Transverse colon (tissue), 4 donors: ENCODE measurements at regions not wholly inside any gene's neighbourhood (a gene's known extent, or its start where the extent isn't known, plus 50 kb on each side); places are given as distances from the start of the nearest gene placed in this dataset.

Experiments used
- DNase-seq: peaks from one replicate; pipeline ENCODE4 v3.0.0-alpha.2; 2019
- H3K27ac ChIP-seq, 4 donors: fragments of 200-600 bp; sonication (generic); 2 replicates each; pipeline ENCODE4 v1.5.1; 2016 to 2018; ENCODE audit warnings: inconsistent platforms in 4 of 4
- H3K27me3 ChIP-seq: fragments of 200-600 bp; sonication (generic); 2 replicates; pipeline ENCODE4 v1.5.1; 2017; ENCODE audit warnings: inconsistent platforms
- H3K36me3 ChIP-seq, 4 donors: fragments of 200-600 bp; sonication (generic); 2 replicates each; pipeline ENCODE4 v1.5.1; 2017 to 2019; ENCODE audit warnings: inconsistent platforms in 4 of 4
- H3K4me1 ChIP-seq, 4 donors: fragments of 200-600 bp; sonication (generic); 2 replicates each; pipeline ENCODE4 v1.5.1; 2017 to 2020; ENCODE audit warnings: inconsistent platforms in 4 of 4
- H3K4me3 ChIP-seq, 4 donors: fragments of 200-600 bp; sonication (generic); 1 replicate in 1 of 4; 2 replicates in 3 of 4; pipeline versions ENCODE4 v1.5.1 to v1.6.1; 2017 to 2019; ENCODE audit warnings: inconsistent platforms in 4 of 4
- H3K9me3 ChIP-seq, 2 donors: fragments of 200-600 bp; sonication (generic); 2 replicates each; pipeline ENCODE4 v1.5.1; 2017 to 2019; ENCODE audit warnings: inconsistent platforms in 2 of 2
- EP300 ChIP-seq: sonication (generic); formaldehyde crosslinking; IDR thresholded peaks from one replicate; pipeline ENCODE4 v1.6.1; 2017; ENCODE audit warnings: antibody characterized with exemption, low read depth
- POLR2A ChIP-seq: fragments of 450-650 bp; IDR thresholded peaks from one replicate; pipeline ENCODE4 v1.6.1; 2016; ENCODE audit warnings: antibody characterized with exemption, mild to moderate bottlenecking, moderate library complexity
- POLR2AphosphoS5 ChIP-seq, 3 donors: sonication (generic); formaldehyde crosslinking; IDR thresholded peaks; one replicate each; pipeline ENCODE4 v1.6.1; 2016; ENCODE audit warnings: antibody characterized with exemption in 3 of 3
- WGBS, 2 donors: methylation state at CpG; one replicate each; pipeline ENCODE4 v1.1.5; 2018; ENCODE audit warnings: low coverage in 1 of 2; 5-methylcytosine and 5-hydroxymethylcytosine counted together
- in situ Hi-C, 4 donors: fragments of 200-750 bp; cut with MboI; loops; one replicate each; pipeline versions ENCODE4 v1.15.0 to v1.15.1; 2017; ENCODE audit warnings: low sequenced_read_pairs in 3 of 4, low pct_ligation_motif_present in 1 of 4, low pct_unique_long_range_greater_than_20kb in 1 of 4
- intact Hi-C: fragments of 100-400 bp; cut with DNase I; formaldehyde crosslinking; loops from one replicate; pipeline ENCODE4 v1.15.1; 2023; ENCODE audit warnings: low total_unique reads
- TF ChIP-seq, protein P1 (sequence below), 5 experiments: fragments of 200-600 bp in 3 of 5; fragments of 450-650 bp in 2 of 5; sonication (generic) in 3 of 5; IDR thresholded peaks; 1 replicate in 2 of 5; 2 replicates in 3 of 5; pipeline ENCODE4 v1.5.1; 2016 to 2017; ENCODE audit warnings: antibody characterized with exemption in 5 of 5, inconsistent platforms in 3 of 5, mild to moderate bottlenecking in 2 of 5, moderate library complexity in 1 of 5

DNA sequence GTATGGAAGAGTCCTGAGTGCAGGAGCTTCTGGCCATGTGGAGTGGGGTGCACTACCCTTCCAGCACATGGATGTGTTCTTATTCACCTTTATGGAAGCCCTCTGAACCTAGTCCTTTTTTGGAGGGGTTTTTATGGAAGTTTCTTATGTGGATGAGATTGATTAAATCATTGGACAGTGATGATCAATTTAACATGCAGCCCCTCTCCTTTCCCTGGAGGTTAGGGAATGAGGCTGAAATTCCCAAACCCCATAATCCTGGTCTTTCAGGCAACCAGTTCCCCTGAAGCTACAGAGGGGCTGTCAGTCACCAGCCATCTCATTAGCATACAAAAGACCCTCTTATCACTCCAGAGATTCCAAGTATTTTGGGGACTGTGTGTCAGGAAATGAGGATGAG lies 183.9 kb upstream of the MAP3K7 start:
- DNase-seq = no peak
- Histone ChIP-seq H3K4me1 (no peaks in the 10 kb centered on the region), H3K36me3 (no peaks in the 10 kb centered on the region), H3K27me3 (no peaks in the 10 kb centered on the region), H3K27ac (no peak overlapping the region), H3K9me3 (no peaks in the 10 kb centered on the region), H3K4me3 (no peak overlapping the region)
- TF ChIP-seq POLR2A (no peak), POLR2AphosphoS5 (IDR thresholded peaks at IDR 0.05) (no peak), EP300 (no peak)
- TF ChIP-seq, protein P1, sequence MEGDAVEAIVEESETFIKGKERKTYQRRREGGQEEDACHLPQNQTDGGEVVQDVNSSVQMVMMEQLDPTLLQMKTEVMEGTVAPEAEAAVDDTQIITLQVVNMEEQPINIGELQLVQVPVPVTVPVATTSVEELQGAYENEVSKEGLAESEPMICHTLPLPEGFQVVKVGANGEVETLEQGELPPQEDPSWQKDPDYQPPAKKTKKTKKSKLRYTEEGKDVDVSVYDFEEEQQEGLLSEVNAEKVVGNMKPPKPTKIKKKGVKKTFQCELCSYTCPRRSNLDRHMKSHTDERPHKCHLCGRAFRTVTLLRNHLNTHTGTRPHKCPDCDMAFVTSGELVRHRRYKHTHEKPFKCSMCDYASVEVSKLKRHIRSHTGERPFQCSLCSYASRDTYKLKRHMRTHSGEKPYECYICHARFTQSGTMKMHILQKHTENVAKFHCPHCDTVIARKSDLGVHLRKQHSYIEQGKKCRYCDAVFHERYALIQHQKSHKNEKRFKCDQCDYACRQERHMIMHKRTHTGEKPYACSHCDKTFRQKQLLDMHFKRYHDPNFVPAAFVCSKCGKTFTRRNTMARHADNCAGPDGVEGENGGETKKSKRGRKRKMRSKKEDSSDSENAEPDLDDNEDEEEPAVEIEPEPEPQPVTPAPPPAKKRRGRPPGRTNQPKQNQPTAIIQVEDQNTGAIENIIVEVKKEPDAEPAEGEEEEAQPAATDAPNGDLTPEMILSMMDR (IDR thresholded peaks at IDR 0.05) = no peak
- intact Hi-C loops = no loop called here
- in situ Hi-C loops = no loop called here

DNA sequence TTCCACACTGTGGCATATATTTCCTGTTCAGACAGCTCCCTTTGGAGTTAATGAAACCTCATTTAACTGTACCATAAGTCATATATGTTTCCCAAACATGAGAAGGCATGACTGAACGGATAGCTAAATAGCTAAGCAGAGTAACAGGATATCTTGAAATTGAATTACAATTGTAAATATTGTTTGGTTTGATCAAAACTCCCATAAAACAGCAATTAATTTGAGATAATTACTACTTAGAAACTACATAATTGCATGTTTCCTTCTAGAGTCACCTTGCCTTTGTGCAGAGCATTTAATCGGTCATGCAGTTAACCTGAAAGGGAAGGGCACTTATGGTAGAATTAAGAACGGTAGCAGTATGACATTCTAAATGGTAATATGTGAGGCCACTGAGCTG lies 179.0 kb upstream of the MAP3K7 start:
- intact Hi-C loops (no loop called here), in situ Hi-C loops (no loop called here)
- H3K4me1 ChIP-seq = no peaks in the 10 kb centered on the region
- DNase-seq = no peak
- H3K36me3 ChIP-seq = no peaks in the 10 kb centered on the region
- WGBS, 2 donors = 75 to 81% methylated on average over 2 to 3 of the region's 3 CpGs
- no peak overlapping the region for H3K27ac ChIP-seq
- H3K4me3 ChIP-seq = no peak overlapping the region
- TF ChIP-seq EP300 = no peak
- no peak for TF ChIP-seq POLR2AphosphoS5 (IDR thresholded peaks at IDR 0.05)
- TF ChIP-seq, protein P1 (IDR thresholded peaks at IDR 0.05) = no peak
- no peak for TF ChIP-seq POLR2A
- H3K27me3 ChIP-seq = no peaks in the 10 kb centered on the region
- no peaks in the 10 kb centered on the region for H3K9me3 ChIP-seq

DNA sequence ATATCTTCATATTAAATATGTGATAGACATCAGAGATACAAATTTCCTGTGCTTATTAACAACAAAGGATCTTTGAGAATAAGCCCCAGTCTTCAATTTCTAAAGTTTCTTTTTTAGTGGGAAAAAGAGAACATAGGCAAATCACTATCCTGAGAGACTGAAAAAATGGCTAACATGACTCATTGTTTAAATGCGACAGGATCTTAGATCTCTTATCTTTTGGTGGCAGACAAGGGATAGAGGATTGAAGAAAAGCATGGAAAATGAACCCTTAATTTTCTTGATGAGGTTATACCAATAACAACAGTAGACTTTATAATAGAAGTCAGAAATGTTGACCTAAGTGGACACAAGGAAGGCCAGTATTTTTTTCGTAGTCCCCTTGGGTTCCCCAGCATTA lies 178.6 kb upstream of the MAP3K7 start:
- in situ Hi-C loops (no loop called here), intact Hi-C loops (no loop called here)
- DNase-seq = no peak
- TF ChIP-seq EP300 = no peak
- 84 to 87% methylated on average over 1 to 2 of the region's 2 CpGs for WGBS, 2 donors
- Histone ChIP-seq H3K4me1 (no peaks in the 10 kb centered on the region), H3K36me3 (no peaks in the 10 kb centered on the region), H3K27me3 (no peaks in the 10 kb centered on the region), H3K27ac (no peak overlapping the region), H3K4me3 (no peak overlapping the region), H3K9me3 (no peaks in the 10 kb centered on the region)

DNA sequence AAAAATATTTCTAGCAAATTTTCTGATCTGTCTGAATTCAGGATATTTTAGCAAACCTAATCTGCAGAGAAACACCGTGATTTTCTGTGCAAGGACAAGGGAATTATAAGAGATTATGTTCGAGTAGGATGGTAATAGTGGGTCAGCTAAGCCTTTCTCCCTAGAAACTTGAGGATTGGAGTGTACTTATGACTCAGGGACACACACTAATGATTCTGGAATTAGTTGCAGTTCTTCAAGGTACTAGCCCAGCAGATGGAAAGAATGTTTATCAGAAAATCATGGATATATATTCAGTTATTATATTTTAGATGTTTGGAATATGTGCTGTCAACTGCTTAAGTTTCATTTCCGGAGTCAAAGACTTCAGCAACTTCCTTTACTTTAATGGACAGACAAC lies 177.1 kb upstream of the MAP3K7 start:
- Histone ChIP-seq H3K27ac (no peak overlapping the region), H3K9me3 (no peaks in the 10 kb centered on the region), H3K4me3 (no peak overlapping the region), H3K4me1 (no peaks in the 10 kb centered on the region), H3K27me3 (no peaks in the 10 kb centered on the region), H3K36me3 (no peaks in the 10 kb centered on the region)
- no peak for DNase-seq
- intact Hi-C loops (no loop called here), in situ Hi-C loops (no loop called here)
- 57 to 71% methylated on average over 3 of the region's 3 CpGs for WGBS, 2 donors
- TF ChIP-seq POLR2A = no peak
- TF ChIP-seq, protein P1 (IDR thresholded peaks at IDR 0.05) = no peak

DNA sequence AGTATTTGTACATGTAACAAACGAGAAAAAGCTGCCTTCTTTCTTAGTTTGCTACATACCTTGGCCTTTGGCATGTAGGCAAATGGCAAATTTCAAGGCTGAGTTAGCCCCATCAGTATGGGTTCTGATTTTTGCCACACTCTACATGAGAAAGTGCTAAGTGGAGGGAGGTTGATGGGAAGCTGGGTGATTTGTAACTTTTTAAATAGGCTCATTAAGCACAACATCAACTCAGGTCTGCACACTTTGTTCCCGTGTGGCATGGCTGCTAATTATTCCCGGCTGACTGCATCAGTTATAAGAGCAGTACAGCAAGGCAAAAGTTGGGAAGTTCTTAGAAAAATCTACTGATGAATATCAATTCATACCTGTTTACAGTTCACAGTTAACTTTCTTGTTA lies 172.8 kb upstream of the MAP3K7 start:
- H3K36me3 ChIP-seq = no peaks in the 10 kb centered on the region
- 24 to 59% methylated on average over 2 to 3 of the region's 3 CpGs for WGBS, 2 donors

More for the DNA sequence above, 172.8 kb upstream of the MAP3K7 start:
- no peaks in the 10 kb centered on the region for H3K27me3 ChIP-seq
- in situ Hi-C loops = no loop called here
- DNase-seq = no peak
- H3K27ac ChIP-seq = no peak overlapping the region
- TF ChIP-seq POLR2AphosphoS5 (IDR thresholded peaks at IDR 0.05) (no peak), EP300 (no peak), POLR2A (no peak)
- intact Hi-C loops = no loop called here
- no peaks in the 10 kb centered on the region for H3K9me3 ChIP-seq
- no peak overlapping the region for H3K4me3 ChIP-seq
- H3K4me1 ChIP-seq = no peaks in the 10 kb centered on the region
